HepG2 (cell line): ENCODE measurements at regions not wholly inside any gene's neighbourhood (a gene's known extent, or its start where the extent isn't known, plus 50 kb on each side); places are given as distances from the start of the nearest gene placed in this dataset.

Source experiments
- AGO2 ChIP-seq: fragments of 200-400 bp; formaldehyde crosslinking; optimal IDR thresholded peaks from 2 replicates; pipeline ENCODE3; 2017; ENCODE audit warnings: mild to moderate bottlenecking, low read depth, low read length, moderate library complexity
- DNMT1 ChIP-seq: sonication (generic); formaldehyde crosslinking; IDR thresholded peaks from 2 replicates; pipeline ENCODE4 v1.5.1; 2020; ENCODE audit warnings: mild to moderate bottlenecking, missing genetic modification reagents
- ETV6 ChIP-seq: sonication (generic); formaldehyde crosslinking; conservative IDR thresholded peaks from 2 replicates; pipeline ENCODE4 v1.4.0; 2020; ENCODE audit warnings: missing genetic modification reagents
- IRF1 ChIP-seq: sonication (generic); formaldehyde crosslinking; IDR thresholded peaks from 2 replicates; pipeline ENCODE4 v1.4.0; 2020; ENCODE audit warnings: low read depth, mild to moderate bottlenecking, missing genetic modification reagents
- KDM4B ChIP-seq: sonication (generic); formaldehyde crosslinking; IDR thresholded peaks from 2 replicates; pipeline ENCODE4 v1.4.0; 2020; ENCODE audit warnings: missing genetic modification reagents
- NONO ChIP-seq, 2 experiments: fragments of 450-650 bp in 1 of 2; sonication (generic) in 1 of 2; formaldehyde crosslinking in 1 of 2; IDR thresholded peaks in 1 of 2; conservative IDR thresholded peaks in 1 of 2; 2 replicates each; pipeline versions ENCODE4 v1.6.1 to v1.8.0; 2017 to 2022; ENCODE audit warnings: mild to moderate bottlenecking in 1 of 2, missing genetic modification reagents in 1 of 2, moderate library complexity in 1 of 2
- SMARCC2 ChIP-seq: fragments of 450-650 bp; IDR thresholded peaks from 2 replicates; pipeline ENCODE4 v1.6.1; 2017; ENCODE audit warnings: antibody characterized with exemption, mild to moderate bottlenecking
- SNAPC2 ChIP-seq: sonication (generic); formaldehyde crosslinking; IDR thresholded peaks from 2 replicates; pipeline ENCODE4 v1.8.1; 2022; ENCODE audit warnings: mild to moderate bottlenecking, missing genetic modification reagents
- SP1 ChIP-seq, 2 experiments: fragments of 450-650 bp in 1 of 2; sonication (generic) in 1 of 2; formaldehyde crosslinking in 1 of 2; IDR thresholded peaks; 2 replicates each; pipeline versions ENCODE4 v1.4.0 to v1.6.1; 2016 to 2020; ENCODE audit warnings: missing genetic modification reagents in 1 of 2
- THAP7 ChIP-seq: sonication (generic); formaldehyde crosslinking; IDR thresholded peaks from 2 replicates; pipeline ENCODE4 v1.8.1; 2023; ENCODE audit warnings: mild to moderate bottlenecking, missing genetic modification reagents
- THYN1 ChIP-seq: sonication (generic); formaldehyde crosslinking; IDR thresholded peaks from 2 replicates; pipeline ENCODE4 v1.8.1; 2023; ENCODE audit warnings: low read depth, mild to moderate bottlenecking, moderate library complexity, missing genetic modification reagents, borderline replicate concordance
- ZBTB7A ChIP-seq: sonication (generic); formaldehyde crosslinking; IDR thresholded peaks from 2 replicates; pipeline ENCODE4 v1.8.0; 2022; ENCODE audit warnings: mild to moderate bottlenecking, missing genetic modification reagents
- ZEB1 ChIP-seq: IDR thresholded peaks from 2 replicates; pipeline ENCODE4 v1.6.1; 2012; ENCODE audit warnings: mild to moderate bottlenecking, low read depth, inconsistent platforms; ENCODE audit not compliant: insufficient replicate concordance
- ZNF138 ChIP-seq: sonication (generic); formaldehyde crosslinking; IDR thresholded peaks from 2 replicates; pipeline ENCODE4 v1.5.0; 2020; ENCODE audit warnings: mild to moderate bottlenecking, low read depth, missing genetic modification reagents
- ZNF17 ChIP-seq: sonication (generic); formaldehyde crosslinking; IDR thresholded peaks from 2 replicates; pipeline ENCODE4 v1.5.0; 2020; ENCODE audit warnings: mild to moderate bottlenecking, missing genetic modification reagents
- ZNF296 ChIP-seq: sonication (generic); formaldehyde crosslinking; conservative IDR thresholded peaks from 2 replicates; pipeline ENCODE4 v1.5.0; 2020; ENCODE audit warnings: mild to moderate bottlenecking, missing genetic modification reagents
- ZNF614 ChIP-seq: IDR thresholded peaks from 2 replicates; pipeline ENCODE4 v1.6.1; 2018; ENCODE audit warnings: missing biosample characterization, missing genetic modification reagents, inconsistent platforms, borderline replicate concordance
- ZNF839 ChIP-seq: sonication (generic); formaldehyde crosslinking; IDR thresholded peaks from 2 replicates; pipeline ENCODE4 v1.4.0; 2020; ENCODE audit warnings: missing genetic modification reagents, mild to moderate bottlenecking, borderline replicate concordance
- ZXDC ChIP-seq: sonication (generic); formaldehyde crosslinking; IDR thresholded peaks from 2 replicates; pipeline ENCODE4 v1.5.0; 2020; ENCODE audit warnings: mild to moderate bottlenecking, missing genetic modification reagents
- TF ChIP-seq, protein P1 (sequence below): sonication (generic); formaldehyde crosslinking; IDR thresholded peaks from 2 replicates; pipeline ENCODE4 v1.5.0; 2020; ENCODE audit warnings: mild to moderate bottlenecking, missing genetic modification reagents

DNA sequence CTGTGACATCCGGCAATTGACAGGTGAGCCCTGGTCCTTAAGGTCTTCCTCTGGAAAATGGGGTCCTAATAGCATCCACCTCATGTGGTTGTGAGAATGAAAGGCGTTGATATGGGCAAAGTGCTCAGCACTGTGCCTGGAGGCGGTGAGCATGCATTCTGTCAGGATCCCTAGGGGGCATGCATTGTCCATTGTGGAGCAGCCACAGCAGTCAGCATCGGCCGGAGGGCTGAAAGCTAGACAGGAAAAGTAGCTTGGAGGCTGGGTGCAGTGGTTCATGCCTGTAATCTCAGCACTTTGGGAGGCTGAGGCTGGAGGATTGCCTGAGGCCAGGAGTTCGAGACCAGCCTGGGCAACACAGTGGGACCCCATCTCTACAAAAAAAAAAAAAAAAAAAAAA lies 122.2 kb downstream of the LHX2 start (continued):
- TF ChIP-seq ZXDC = no peak
- TF ChIP-seq SMARCC2 = no peak
- no peak for TF ChIP-seq AGO2
- no peak for TF ChIP-seq DNMT1 (CRISPR knock-in tag)
- no peak for TF ChIP-seq ZNF614 (CRISPR knock-in tag)
- no peak for TF ChIP-seq THAP7 (CRISPR knock-in tag)
- TF ChIP-seq ZNF296 (CRISPR knock-in tag) = no peak
- TF ChIP-seq ETV6 (CRISPR knock-in tag) = no peak
- no peak for TF ChIP-seq SNAPC2 (CRISPR knock-in tag)
- no peak for TF ChIP-seq ZEB1
- TF ChIP-seq, protein P1, sequence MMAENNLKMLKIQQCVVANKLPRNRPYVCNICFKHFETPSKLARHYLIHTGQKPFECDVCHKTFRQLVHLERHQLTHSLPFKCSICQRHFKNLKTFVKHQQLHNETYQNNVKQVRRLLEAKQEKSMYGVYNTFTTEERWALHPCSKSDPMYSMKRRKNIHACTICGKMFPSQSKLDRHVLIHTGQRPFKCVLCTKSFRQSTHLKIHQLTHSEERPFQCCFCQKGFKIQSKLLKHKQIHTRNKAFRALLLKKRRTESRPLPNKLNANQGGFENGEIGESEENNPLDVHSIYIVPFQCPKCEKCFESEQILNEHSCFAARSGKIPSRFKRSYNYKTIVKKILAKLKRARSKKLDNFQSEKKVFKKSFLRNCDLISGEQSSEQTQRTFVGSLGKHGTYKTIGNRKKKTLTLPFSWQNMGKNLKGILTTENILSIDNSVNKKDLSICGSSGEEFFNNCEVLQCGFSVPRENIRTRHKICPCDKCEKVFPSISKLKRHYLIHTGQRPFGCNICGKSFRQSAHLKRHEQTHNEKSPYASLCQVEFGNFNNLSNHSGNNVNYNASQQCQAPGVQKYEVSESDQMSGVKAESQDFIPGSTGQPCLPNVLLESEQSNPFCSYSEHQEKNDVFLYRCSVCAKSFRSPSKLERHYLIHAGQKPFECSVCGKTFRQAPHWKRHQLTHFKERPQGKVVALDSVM (CRISPR knock-in tag) = peak; percentile 94
- TF ChIP-seq KDM4B = no peak
- TF ChIP-seq ZNF17 = no peak
- TF ChIP-seq ZNF839 (CRISPR knock-in tag) = no peak
- no peak for TF ChIP-seq ZBTB7A (CRISPR knock-in tag)
- TF ChIP-seq SP1 (IDR thresholded peaks at IDR 0.05) = no peak
- TF ChIP-seq SP1 (CRISPR knock-in tag; IDR thresholded peaks at IDR 0.05) = no peak
- TF ChIP-seq THYN1 (CRISPR knock-in tag) = no peak
- TF ChIP-seq IRF1 (CRISPR knock-in tag) = no peak
- no peak for TF ChIP-seq NONO (IDR thresholded peaks at IDR 0.05)
- no peak for TF ChIP-seq NONO (CRISPR knock-in tag; conservative IDR thresholded peaks at IDR 0.05)
- no peak for TF ChIP-seq ZNF138 (CRISPR knock-in tag)
